GM23338 (cell line): ENCODE measurements at regions not wholly inside any gene's neighbourhood (a gene's known extent, or its start where the extent isn't known, plus 50 kb on each side); places are given as distances from the start of the nearest gene placed in this dataset.

ENCODE experiments used
- ATAC-seq: fragments of 200-7000 bp; cut with Tn5 transposase; 3 replicates; pipeline ENCODE4 v1.9.1; 2020
- DNase-seq: peaks from one replicate; pipeline ENCODE4 v3.0.0-alpha.2; 2015; ENCODE audit warnings: low spot score
- H2AFZ ChIP-seq: fragments of 200-600 bp; sonication (generic); 2 replicates; pipeline ENCODE4 v1.8.0; 2016; ENCODE audit warnings: antibody characterized with exemption, mild to moderate bottlenecking, moderate library complexity
- H3F3A ChIP-seq: fragments of 200-600 bp; sonication (generic); replicated peaks from 2 replicates; pipeline ENCODE4 v1.8.0; 2017; ENCODE audit warnings: antibody characterized with exemption, mixed run types, low read depth
- H3K27ac ChIP-seq: fragments of 200-600 bp; sonication (generic); 2 replicates; pipeline ENCODE4 v1.6.1; 2016; ENCODE audit warnings: low read depth
- H3K27me3 ChIP-seq: fragments of 200-600 bp; sonication (generic); 2 replicates; pipeline ENCODE4 v1.8.0; 2016; ENCODE audit warnings: mild to moderate bottlenecking, mixed run types, moderate library complexity; ENCODE audit not compliant: insufficient read depth
- H3K36me3 ChIP-seq: fragments of 200-600 bp; sonication (generic); 2 replicates; pipeline ENCODE4 v1.8.0; 2016; ENCODE audit warnings: mild to moderate bottlenecking; ENCODE audit not compliant: insufficient read depth
- H3K4me1 ChIP-seq: fragments of 200-600 bp; sonication (generic); 2 replicates; pipeline ENCODE4 v1.8.0; 2016; ENCODE audit warnings: mild to moderate bottlenecking, moderate library complexity; ENCODE audit not compliant: insufficient read depth
- H3K4me2 ChIP-seq: fragments of 200-600 bp; sonication (generic); 2 replicates; pipeline ENCODE4 v1.7.1; 2017; ENCODE audit warnings: mixed run types
- H3K4me3 ChIP-seq: fragments of 200-600 bp; sonication (generic); 2 replicates; pipeline ENCODE4 v1.6.1; 2016; ENCODE audit warnings: mixed run types
- H3K79me2 ChIP-seq: fragments of 200-600 bp; sonication (generic); replicated peaks from 2 replicates; pipeline ENCODE4 v1.8.0; 2017; ENCODE audit warnings: mild to moderate bottlenecking; ENCODE audit not compliant: insufficient read depth
- H3K9me2 ChIP-seq: fragments of 200-600 bp; sonication (generic); 2 replicates; pipeline ENCODE4 v1.8.0; 2017; ENCODE audit not compliant: insufficient read depth
- H4K20me1 ChIP-seq: fragments of 200-600 bp; sonication (generic); replicated peaks from 2 replicates; pipeline ENCODE4 v1.8.0; 2017; ENCODE audit warnings: mild to moderate bottlenecking; ENCODE audit not compliant: insufficient read depth
- H3K27ac Mint-ChIP-seq: 2 replicates; pipeline ENCODE4 v1.8.0; 2020; ENCODE audit warnings: inconsistent platforms, mild to moderate bottlenecking, moderate library complexity, mixed read lengths
- H3K27me3 Mint-ChIP-seq: 3 replicates; pipeline ENCODE4 v1.8.0; 2022; ENCODE audit warnings: low read depth, mild to moderate bottlenecking, moderate library complexity, mixed read lengths, inconsistent platforms; ENCODE audit not compliant: insufficient read depth, poor library complexity
- H3K36me3 Mint-ChIP-seq: 3 replicates; pipeline ENCODE4 v1.8.0; 2021; ENCODE audit warnings: low read depth, mild to moderate bottlenecking, inconsistent platforms, moderate library complexity, mixed read lengths
- H3K4me1 Mint-ChIP-seq: 3 replicates; pipeline ENCODE4 v1.8.0; 2020; ENCODE audit warnings: mild to moderate bottlenecking, inconsistent platforms, mixed read lengths
- H3K4me3 Mint-ChIP-seq: 3 replicates; pipeline ENCODE4 v1.8.0; 2021; ENCODE audit warnings: moderate library complexity, mild to moderate bottlenecking, inconsistent platforms, mixed read lengths
- H3K9me3 Mint-ChIP-seq: 3 replicates; pipeline ENCODE4 v1.8.0; 2020; ENCODE audit warnings: moderate library complexity, mild to moderate bottlenecking, inconsistent platforms, mixed read lengths
- CREB1 ChIP-seq: fragments of 250-450 bp; sonication (Bioruptor Pico); IDR thresholded peaks from 2 replicates; pipeline ENCODE4 v1.5.0; 2020; ENCODE audit warnings: low read depth, mild to moderate bottlenecking, moderate library complexity
- EZH2 ChIP-seq: fragments of 200-600 bp; sonication (generic); IDR thresholded peaks from one replicate; pipeline ENCODE4 v1.8.0; 2017; ENCODE audit warnings: antibody characterized with exemption, mild to moderate bottlenecking, low read depth; ENCODE audit not compliant: unreplicated experiment
- EZH2phosphoT487 ChIP-seq: fragments of 200-600 bp; sonication (generic); IDR thresholded peaks from one replicate; pipeline ENCODE4 v1.8.1; 2018; ENCODE audit warnings: antibody characterized with exemption; ENCODE audit not compliant: unreplicated experiment
- JUNB ChIP-seq: IDR thresholded peaks from one replicate; pipeline ENCODE4 v1.6.1; 2016; ENCODE audit warnings: antibody characterized with exemption; ENCODE audit not compliant: unreplicated experiment
- NANOG ChIP-seq: IDR thresholded peaks from 2 replicates; pipeline ENCODE4 v1.6.1; 2016; ENCODE audit warnings: antibody characterized with exemption, borderline replicate concordance
- POLR2AphosphoS5 ChIP-seq: IDR thresholded peaks from 2 replicates; pipeline ENCODE4 v1.6.1; 2016; ENCODE audit warnings: antibody characterized with exemption, low read depth
- STAT1 ChIP-seq: IDR thresholded peaks from one replicate; pipeline ENCODE4 v1.6.1; 2016; ENCODE audit warnings: antibody characterized with exemption; ENCODE audit not compliant: unreplicated experiment
- ZNF114 ChIP-seq: fragments of 250-450 bp; sonication (Bioruptor Pico); IDR thresholded peaks from 2 replicates; pipeline ENCODE4 v1.5.0; 2020; ENCODE audit warnings: mild to moderate bottlenecking, moderate library complexity
- ZNF331 ChIP-seq: fragments of 250-450 bp; sonication (Bioruptor Pico); IDR thresholded peaks from 2 replicates; pipeline ENCODE4 v1.5.0; 2020; ENCODE audit warnings: low read depth, mild to moderate bottlenecking, moderate library complexity
- TF ChIP-seq, protein P1 (sequence below): fragments of 250-450 bp; sonication (Bioruptor Pico); IDR thresholded peaks from 2 replicates; pipeline ENCODE4 v1.5.0; 2020; ENCODE audit warnings: mild to moderate bottlenecking, moderate library complexity
- TF ChIP-seq, protein P2 (sequence below): IDR thresholded peaks from one replicate; pipeline ENCODE4 v1.6.1; 2018; ENCODE audit warnings: antibody characterized with exemption; ENCODE audit not compliant: unreplicated experiment
- TF ChIP-seq, protein P3 (sequence below): IDR thresholded peaks from 2 replicates; pipeline ENCODE4 v1.6.1; 2016; ENCODE audit warnings: antibody characterized with exemption
- TF ChIP-seq, protein P4 (sequence below), 2 experiments: fragments of 200-600 bp in 1 of 2; sonication (generic) in 1 of 2; conservative IDR thresholded peaks; 2 replicates each; pipeline versions ENCODE4 v1.5.1 to v1.6.1; 2016 to 2017; ENCODE audit warnings: antibody characterized with exemption in 2 of 2, low read depth in 2 of 2, mild to moderate bottlenecking in 2 of 2, moderate library complexity in 1 of 2

DNA sequence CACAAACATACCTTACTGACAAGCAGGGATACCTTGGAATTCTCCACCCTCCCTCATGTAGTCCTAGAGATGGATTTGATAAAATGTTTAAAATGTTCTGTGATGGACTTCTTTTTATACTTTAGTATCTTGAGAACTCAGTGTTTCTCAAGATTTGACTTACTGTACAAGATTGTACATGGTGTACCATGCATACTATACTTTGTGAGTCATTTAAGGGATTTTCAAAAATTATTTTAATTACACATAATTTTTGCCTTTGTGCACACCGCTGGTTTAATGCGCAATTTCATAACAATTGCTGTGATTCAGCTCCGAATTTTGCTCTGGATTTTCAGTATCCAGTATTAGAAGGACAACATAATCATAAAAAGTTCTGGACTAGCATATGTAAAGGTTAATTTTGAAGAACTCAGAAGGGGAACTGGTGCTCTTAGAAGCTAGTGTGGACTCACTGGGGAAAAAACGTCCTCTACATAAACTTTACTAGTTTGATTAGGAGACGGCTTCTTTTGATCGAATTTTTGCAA is 78.6 kb upstream of the ACSL3 start:
- no peaks in the 10 kb centered on the region for H3F3A ChIP-seq
- no peak overlapping the region for H3K27ac ChIP-seq
- H3K4me2 ChIP-seq: no peak overlapping the region
- peaks cover 3% of the 10 kb centered on the region; the same call in 1 of the 2 replicates for H3K9me2 ChIP-seq
- H3K36me3 ChIP-seq: no peaks in the 10 kb centered on the region
- no peaks in the 10 kb centered on the region for H3K9me3 Mint-ChIP-seq
- H3K27me3 ChIP-seq: no peaks in the 10 kb centered on the region
- H3K79me2 ChIP-seq: no peaks in the 10 kb centered on the region
- DNase-seq (no peak), ATAC-seq (no peak)
- H3K4me1 ChIP-seq: no peaks in the 10 kb centered on the region
- no peaks in the 10 kb centered on the region for H4K20me1 ChIP-seq
- H3K4me1 Mint-ChIP-seq: no peaks in the 10 kb centered on the region
- no peak overlapping the region for H3K4me3 ChIP-seq
- no peak overlapping the region for H2AFZ ChIP-seq
- TF ChIP-seq, protein P1, sequence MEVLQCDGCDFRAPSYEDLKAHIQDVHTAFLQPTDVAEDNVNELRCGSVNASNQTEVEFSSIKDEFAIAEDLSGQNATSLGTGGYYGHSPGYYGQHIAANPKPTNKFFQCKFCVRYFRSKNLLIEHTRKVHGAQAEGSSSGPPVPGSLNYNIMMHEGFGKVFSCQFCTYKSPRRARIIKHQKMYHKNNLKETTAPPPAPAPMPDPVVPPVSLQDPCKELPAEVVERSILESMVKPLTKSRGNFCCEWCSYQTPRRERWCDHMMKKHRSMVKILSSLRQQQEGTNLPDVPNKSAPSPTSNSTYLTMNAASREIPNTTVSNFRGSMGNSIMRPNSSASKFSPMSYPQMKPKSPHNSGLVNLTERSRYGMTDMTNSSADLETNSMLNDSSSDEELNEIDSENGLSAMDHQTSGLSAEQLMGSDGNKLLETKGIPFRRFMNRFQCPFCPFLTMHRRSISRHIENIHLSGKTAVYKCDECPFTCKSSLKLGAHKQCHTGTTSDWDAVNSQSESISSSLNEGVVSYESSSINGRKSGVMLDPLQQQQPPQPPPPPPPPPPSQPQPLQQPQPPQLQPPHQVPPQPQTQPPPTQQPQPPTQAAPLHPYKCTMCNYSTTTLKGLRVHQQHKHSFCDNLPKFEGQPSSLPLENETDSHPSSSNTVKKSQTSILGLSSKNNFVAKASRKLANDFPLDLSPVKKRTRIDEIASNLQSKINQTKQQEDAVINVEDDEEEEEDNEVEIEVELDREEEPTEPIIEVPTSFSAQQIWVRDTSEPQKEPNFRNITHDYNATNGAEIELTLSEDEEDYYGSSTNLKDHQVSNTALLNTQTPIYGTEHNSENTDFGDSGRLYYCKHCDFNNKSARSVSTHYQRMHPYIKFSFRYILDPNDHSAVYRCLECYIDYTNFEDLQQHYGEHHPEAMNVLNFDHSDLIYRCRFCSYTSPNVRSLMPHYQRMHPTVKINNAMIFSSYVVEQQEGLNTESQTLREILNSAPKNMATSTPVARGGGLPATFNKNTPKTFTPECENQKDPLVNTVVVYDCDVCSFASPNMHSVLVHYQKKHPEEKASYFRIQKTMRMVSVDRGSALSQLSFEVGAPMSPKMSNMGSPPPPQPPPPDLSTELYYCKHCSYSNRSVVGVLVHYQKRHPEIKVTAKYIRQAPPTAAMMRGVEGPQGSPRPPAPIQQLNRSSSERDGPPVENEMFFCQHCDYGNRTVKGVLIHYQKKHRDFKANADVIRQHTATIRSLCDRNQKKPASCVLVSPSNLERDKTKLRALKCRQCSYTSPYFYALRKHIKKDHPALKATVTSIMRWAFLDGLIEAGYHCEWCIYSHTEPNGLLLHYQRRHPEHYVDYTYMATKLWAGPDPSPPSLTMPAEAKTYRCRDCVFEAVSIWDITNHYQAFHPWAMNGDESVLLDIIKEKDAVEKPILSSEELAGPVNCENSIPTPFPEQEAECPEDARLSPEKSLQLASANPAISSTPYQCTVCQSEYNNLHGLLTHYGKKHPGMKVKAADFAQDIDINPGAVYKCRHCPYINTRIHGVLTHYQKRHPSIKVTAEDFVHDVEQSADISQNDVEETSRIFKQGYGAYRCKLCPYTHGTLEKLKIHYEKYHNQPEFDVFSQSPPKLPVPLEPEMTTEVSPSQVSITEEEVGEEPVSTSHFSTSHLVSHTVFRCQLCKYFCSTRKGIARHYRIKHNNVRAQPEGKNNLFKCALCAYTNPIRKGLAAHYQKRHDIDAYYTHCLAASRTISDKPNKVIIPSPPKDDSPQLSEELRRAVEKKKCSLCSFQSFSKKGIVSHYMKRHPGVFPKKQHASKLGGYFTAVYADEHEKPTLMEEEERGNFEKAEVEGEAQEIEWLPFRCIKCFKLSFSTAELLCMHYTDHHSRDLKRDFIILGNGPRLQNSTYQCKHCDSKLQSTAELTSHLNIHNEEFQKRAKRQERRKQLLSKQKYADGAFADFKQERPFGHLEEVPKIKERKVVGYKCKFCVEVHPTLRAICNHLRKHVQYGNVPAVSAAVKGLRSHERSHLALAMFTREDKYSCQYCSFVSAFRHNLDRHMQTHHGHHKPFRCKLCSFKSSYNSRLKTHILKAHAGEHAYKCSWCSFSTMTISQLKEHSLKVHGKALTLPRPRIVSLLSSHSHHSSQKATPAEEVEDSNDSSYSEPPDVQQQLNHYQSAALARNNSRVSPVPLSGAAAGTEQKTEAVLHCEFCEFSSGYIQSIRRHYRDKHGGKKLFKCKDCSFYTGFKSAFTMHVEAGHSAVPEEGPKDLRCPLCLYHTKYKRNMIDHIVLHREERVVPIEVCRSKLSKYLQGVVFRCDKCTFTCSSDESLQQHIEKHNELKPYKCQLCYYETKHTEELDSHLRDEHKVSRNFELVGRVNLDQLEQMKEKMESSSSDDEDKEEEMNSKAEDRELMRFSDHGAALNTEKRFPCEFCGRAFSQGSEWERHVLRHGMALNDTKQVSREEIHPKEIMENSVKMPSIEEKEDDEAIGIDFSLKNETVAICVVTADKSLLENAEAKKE: no peak
- TF ChIP-seq STAT1 (no peak), NANOG (no peak), EZH2 (no peak), CREB1 (CRISPR knock-in tag) (no peak), POLR2AphosphoS5 (no peak), EZH2phosphoT487 (no peak), ZNF331 (no peak), JUNB (no peak), ZNF114 (no peak)
- TF ChIP-seq, protein P2, sequence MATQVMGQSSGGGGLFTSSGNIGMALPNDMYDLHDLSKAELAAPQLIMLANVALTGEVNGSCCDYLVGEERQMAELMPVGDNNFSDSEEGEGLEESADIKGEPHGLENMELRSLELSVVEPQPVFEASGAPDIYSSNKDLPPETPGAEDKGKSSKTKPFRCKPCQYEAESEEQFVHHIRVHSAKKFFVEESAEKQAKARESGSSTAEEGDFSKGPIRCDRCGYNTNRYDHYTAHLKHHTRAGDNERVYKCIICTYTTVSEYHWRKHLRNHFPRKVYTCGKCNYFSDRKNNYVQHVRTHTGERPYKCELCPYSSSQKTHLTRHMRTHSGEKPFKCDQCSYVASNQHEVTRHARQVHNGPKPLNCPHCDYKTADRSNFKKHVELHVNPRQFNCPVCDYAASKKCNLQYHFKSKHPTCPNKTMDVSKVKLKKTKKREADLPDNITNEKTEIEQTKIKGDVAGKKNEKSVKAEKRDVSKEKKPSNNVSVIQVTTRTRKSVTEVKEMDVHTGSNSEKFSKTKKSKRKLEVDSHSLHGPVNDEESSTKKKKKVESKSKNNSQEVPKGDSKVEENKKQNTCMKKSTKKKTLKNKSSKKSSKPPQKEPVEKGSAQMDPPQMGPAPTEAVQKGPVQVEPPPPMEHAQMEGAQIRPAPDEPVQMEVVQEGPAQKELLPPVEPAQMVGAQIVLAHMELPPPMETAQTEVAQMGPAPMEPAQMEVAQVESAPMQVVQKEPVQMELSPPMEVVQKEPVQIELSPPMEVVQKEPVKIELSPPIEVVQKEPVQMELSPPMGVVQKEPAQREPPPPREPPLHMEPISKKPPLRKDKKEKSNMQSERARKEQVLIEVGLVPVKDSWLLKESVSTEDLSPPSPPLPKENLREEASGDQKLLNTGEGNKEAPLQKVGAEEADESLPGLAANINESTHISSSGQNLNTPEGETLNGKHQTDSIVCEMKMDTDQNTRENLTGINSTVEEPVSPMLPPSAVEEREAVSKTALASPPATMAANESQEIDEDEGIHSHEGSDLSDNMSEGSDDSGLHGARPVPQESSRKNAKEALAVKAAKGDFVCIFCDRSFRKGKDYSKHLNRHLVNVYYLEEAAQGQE: no peak
- TF ChIP-seq, protein P3, sequence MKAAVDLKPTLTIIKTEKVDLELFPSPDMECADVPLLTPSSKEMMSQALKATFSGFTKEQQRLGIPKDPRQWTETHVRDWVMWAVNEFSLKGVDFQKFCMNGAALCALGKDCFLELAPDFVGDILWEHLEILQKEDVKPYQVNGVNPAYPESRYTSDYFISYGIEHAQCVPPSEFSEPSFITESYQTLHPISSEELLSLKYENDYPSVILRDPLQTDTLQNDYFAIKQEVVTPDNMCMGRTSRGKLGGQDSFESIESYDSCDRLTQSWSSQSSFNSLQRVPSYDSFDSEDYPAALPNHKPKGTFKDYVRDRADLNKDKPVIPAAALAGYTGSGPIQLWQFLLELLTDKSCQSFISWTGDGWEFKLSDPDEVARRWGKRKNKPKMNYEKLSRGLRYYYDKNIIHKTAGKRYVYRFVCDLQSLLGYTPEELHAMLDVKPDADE: no peak
- TF ChIP-seq, protein P4, sequence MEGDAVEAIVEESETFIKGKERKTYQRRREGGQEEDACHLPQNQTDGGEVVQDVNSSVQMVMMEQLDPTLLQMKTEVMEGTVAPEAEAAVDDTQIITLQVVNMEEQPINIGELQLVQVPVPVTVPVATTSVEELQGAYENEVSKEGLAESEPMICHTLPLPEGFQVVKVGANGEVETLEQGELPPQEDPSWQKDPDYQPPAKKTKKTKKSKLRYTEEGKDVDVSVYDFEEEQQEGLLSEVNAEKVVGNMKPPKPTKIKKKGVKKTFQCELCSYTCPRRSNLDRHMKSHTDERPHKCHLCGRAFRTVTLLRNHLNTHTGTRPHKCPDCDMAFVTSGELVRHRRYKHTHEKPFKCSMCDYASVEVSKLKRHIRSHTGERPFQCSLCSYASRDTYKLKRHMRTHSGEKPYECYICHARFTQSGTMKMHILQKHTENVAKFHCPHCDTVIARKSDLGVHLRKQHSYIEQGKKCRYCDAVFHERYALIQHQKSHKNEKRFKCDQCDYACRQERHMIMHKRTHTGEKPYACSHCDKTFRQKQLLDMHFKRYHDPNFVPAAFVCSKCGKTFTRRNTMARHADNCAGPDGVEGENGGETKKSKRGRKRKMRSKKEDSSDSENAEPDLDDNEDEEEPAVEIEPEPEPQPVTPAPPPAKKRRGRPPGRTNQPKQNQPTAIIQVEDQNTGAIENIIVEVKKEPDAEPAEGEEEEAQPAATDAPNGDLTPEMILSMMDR (conservative IDR thresholded peaks at IDR 0.05; ENCODE audit: low read depth in 2 of 2): no peak
- H3K36me3 Mint-ChIP-seq: no peaks in the 10 kb centered on the region
- no peaks in the 10 kb centered on the region for H3K27me3 Mint-ChIP-seq
- H3K4me3 Mint-ChIP-seq: no peak overlapping the region
- no peak overlapping the region for H3K27ac Mint-ChIP-seq
